SIG-M5 treated with dmso at 0.1 percent for 504 hours (cell line): ENCODE measurements at regions not wholly inside any gene's neighbourhood (a gene's known extent, or its start where the extent isn't known, plus 50 kb on each side); places are given as distances from the start of the nearest gene placed in this dataset.
"Not testable (repeated sequence)": the region's sequence is repeated elsewhere in the genome, so short reads cannot be mapped to it uniquely, and the experiment has no call there.

Experiments
- DNase-seq: peaks from one replicate; lab custom pipeline; 2025; ENCODE audit not compliant: unreplicated experiment; lab: John Stamatoyannopoulos, UW

GRCh38 chr18:6521803-6522418, 107.2 kb upstream of the L3MBTL4 start:
- peak; percentile 6 for DNase-seq

- DNase-seq = no peak
These were observed 110.9 kb upstream of the L3MBTL4 start for GRCh38 chr18:6525604-6526003.

- DNase-seq = no peak
These were observed 122.8 kb upstream of the L3MBTL4 start for GRCh38 chr18:6537475-6537874.

GRCh38 chr18:6541131-6541679, 126.5 kb upstream of the L3MBTL4 start:
- DNase-seq = not testable (repeated sequence)

- no peak for DNase-seq
These were observed 127.6 kb upstream of the L3MBTL4 start for GRCh38 chr18:6542296-6542695.

GRCh38 chr18:6543330-6543908, 128.7 kb upstream of the L3MBTL4 start:
- DNase-seq = peak; percentile 15

- DNase-seq = no peak
These were observed 131.5 kb upstream of the L3MBTL4 start for GRCh38 chr18:6546229-6546628.

- no peak for DNase-seq
These were observed 132.8 kb upstream of the L3MBTL4 start for GRCh38 chr18:6547476-6547875.

- DNase-seq = no peak
These were observed 138.7 kb upstream of the L3MBTL4 start for GRCh38 chr18:6553234-6553900.

- no peak for DNase-seq
These were observed 142.5 kb upstream of the L3MBTL4 start for GRCh38 chr18:6557057-6557769.

GRCh38 chr18:6557770-6558248, 143.1 kb upstream of the L3MBTL4 start:
- DNase-seq = no peak

- DNase-seq = no peak
These were observed 143.9 kb upstream of the L3MBTL4 start for GRCh38 chr18:6558446-6559156.

GRCh38 chr18:6559296-6559695, 144.6 kb upstream of the L3MBTL4 start:
- DNase-seq = no peak

GRCh38 chr18:6561016-6561415, 146.3 kb upstream of the L3MBTL4 start:
- DNase-seq = no peak

- DNase-seq = no peak
These were observed 146.7 kb upstream of the L3MBTL4 start for GRCh38 chr18:6561420-6561861.

- DNase-seq = no peak
These were observed 147.2 kb upstream of the L3MBTL4 start for GRCh38 chr18:6561862-6562291.

- DNase-seq = no peak
These were observed 149.2 kb upstream of the L3MBTL4 start for GRCh38 chr18:6563896-6564295.

- no peak for DNase-seq
These were observed 150.5 kb upstream of the L3MBTL4 start for GRCh38 chr18:6564950-6565814.

- no peak for DNase-seq
These were observed 151.0 kb upstream of the L3MBTL4 start for GRCh38 chr18:6565815-6566081.

GRCh38 chr18:6566338-6566911, 151.7 kb upstream of the L3MBTL4 start:
- no peak for DNase-seq
